ENCODE measurements at regions not wholly inside any gene's neighbourhood (a gene's known extent, or its start where the extent isn't known, plus 50 kb on each side); places are given as distances from the start of the nearest gene placed in this dataset.

DNA sequence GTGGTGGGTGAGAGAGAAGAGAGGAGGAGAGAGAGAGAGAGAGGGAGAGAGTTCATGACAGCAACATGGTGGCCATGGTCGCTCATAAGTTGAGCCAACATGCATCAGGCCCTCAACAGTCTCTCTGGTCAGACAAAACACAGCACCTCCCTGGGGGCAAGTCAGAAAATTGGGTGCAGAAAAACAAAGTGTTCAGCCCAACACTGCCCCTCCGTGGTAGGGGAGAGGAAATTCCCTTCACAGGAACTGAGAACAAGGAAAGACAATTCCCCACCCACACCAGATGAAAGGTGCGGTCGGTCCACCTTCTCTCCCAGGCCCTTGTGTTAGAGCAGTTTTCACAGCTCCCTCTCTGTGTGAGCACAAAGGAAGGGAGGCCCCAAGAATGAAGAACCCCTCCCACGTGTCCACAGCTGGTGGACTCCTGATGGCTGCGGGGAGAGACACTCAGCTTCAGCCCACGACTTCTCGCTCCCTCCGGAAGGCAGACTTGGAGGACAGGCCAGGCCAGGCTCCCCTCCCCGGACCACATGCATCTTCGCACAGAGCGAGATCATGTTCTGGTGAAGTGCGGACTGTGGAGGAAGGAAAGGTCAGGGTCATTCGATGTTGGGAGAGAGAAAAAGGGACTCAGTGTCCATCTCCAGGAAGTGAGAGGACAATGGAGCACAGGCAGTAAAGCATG lies 181.7 kb downstream of the ANAPC1 start:
- peak; percentile 22 for ATAC-seq

DNA sequence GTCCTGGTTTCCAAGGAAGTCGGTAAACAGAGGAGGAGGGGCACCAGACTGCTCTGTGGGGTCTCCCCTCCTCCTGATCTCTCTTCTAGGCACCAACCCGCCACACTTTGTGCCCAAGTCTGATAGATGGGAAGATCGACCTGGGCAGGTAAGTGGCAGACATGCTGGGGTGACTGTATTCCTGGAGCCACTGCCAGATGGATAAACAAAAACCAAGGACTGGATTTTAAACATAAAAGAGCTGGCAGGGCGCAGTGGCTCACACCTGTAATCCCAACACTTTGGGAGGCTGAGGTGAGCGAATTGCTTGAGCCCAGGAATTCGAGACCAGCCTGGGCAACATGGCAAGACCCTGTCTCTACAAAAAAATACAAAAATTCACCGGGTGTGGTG lies 181.2 kb downstream of the ANAPC1 start:
- ATAC-seq: no peak

- no peak for ATAC-seq
Measured at GRCh38 chr2:111703759-111704158, 180.2 kb downstream of the ANAPC1 start.

DNA sequence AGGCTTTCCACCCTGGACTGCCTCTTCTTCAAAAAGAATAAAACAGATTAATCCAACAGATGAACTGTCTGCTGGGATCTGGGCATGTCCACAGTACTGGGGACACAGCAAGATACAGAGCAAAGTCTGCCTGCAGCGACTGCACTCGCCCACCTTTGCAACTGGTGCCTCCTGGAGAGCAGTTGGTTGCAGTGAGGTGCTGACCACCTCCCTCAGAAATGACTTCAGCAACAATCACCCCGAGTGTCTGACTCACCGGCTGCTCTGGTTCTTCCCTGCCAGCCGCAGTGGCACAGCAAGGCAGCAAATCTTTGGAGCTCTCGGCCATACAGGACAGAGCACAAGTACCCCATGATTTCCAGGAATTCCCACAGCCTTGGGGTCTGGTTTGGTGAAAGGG lies 179.7 kb downstream of the ANAPC1 start:
- peak; percentile 16 for ATAC-seq

DNA sequence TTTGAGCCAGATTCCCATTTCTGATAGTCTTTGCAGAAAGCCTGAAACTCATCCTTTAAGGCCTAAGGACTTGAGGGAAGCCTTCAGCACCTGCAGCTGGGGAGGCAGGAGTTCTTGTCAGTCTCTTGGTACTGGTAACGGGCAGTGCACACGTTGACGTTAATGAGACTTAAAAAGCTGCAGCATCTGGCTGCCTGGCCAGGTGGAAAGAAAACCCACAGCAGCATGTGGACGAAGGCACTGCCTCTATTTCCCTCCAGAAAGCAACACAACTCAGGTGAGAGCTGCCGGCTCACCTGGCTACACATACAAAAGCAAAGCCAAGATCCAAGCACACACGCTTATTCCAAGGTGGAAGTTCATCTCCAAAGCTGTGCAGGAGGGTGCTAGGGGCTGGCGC lies 178.8 kb downstream of the ANAPC1 start:
- ATAC-seq: no peak

DNA sequence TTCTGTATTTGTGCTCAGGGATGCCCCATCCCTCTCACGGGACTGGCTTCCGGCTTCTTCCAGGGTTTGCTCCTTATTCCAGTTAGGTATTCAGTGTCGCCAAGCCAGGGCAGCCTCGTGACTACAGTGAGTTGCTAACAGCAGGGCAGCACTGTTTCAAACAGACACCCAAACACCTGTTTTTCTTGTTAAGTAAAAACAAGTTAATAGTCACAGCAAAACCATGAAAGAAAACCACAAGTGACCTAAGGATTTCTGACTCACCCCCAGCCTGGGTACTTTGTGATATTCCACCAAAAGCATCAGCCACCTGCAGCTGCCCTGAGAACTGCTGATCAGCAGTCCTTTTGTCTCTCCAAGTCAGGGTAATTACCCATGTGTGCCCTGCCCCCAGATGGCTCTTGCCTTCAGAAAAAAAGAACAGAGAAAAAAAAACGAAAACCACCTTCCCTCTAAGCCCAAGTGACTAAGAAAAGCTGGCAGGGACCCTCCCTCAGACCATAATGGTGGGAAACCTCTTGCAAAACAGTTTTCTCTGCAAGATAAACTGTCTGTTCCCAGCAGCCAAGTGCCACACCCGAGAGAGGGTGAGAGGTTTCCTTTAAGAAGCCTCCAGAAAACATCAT lies 178.2 kb downstream of the ANAPC1 start:
- ATAC-seq: peak; percentile 88

DNA sequence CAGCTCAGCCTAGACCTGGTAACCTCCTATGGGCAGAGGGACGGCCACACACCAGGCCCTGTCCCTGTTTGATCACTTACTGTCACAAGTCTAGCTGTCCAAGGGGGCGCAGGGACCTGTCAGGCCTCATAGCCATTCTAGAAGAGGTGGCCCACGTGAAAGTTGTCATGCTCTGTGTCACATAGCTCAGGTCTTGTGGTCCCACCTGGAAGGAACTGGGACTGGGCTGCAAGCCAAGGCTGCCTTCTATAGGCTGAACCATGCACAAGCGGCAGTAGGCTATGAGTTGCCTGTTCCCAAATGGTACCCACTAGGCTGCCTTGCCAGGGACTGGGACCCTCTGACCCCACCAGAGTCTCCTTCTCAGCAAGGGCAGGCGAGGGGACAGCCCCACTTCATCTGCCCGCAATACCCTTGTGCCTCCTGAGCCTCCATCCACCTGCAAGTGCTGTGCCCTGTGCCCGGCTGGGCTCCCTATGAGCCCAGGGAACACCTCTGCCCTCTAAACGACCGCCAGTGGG lies 177.5 kb downstream of the ANAPC1 start:
- ATAC-seq: peak; percentile 1

DNA sequence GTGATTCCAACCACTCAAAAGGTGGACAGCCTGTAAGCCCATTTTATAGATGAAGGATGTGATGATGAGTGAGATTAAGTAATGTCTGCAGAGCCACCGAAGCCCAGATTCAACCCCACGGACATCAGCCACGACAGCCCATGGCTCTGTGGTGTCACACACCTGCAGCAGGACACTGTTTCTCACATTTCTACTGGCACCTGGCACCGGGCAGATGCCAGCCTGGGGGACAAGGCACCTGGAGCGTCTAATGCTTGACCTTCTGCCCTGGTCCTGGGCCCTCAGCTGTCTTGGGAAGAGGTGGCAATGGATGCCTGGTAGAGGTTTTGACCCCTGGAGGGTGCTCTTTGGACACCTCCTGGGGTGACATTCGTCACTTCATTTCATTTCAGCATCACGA lies 176.3 kb downstream of the ANAPC1 start:
- ATAC-seq: no peak

GRCh38 chr2:111708476-111709180 lies 175.4 kb downstream of the ANAPC1 start:
- ATAC-seq: no peak

DNA sequence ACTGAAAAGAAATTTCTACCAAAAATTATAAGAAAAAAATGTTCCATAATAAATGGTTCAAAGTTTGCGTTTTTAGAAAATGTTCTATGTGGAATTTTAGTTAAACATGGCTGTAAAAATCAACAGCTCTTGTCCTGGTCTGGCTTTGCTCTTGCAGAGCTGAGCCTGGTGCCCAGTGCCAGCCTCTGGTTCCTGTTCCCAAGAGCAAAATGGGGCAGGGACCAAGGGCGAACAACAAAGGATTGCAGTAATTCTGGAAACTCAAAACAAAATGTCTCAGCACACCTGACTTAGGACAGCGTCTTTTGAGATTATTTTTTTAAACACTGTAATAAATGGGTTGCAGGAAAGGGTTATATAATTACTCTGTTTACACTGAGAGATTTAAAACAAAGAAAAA lies 174.7 kb downstream of the ANAPC1 start:
- ATAC-seq: no peak

- no peak for ATAC-seq
Measured at GRCh38 chr2:111710085-111710484, 173.9 kb downstream of the ANAPC1 start.

DNA sequence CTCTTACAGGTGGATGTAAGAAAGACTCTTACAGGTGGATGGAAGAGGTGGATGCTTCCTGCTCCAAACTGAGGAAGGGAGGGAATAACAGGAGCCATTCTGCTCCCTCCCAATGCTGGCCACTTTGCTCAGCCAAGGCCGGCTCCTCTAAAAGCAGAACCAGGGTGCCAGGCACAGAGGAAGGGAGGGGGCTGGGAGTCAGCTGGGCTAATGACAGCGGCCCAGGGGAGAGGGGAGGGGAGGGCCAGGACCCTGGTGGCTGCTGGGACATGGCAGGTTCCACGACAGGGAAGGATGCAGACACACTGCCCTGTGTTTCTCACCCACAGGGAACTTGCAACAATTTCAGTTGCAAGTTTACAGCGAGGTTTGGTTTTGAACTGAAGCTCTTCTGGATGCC lies 173.4 kb downstream of the ANAPC1 start:
- no peak for ATAC-seq

DNA sequence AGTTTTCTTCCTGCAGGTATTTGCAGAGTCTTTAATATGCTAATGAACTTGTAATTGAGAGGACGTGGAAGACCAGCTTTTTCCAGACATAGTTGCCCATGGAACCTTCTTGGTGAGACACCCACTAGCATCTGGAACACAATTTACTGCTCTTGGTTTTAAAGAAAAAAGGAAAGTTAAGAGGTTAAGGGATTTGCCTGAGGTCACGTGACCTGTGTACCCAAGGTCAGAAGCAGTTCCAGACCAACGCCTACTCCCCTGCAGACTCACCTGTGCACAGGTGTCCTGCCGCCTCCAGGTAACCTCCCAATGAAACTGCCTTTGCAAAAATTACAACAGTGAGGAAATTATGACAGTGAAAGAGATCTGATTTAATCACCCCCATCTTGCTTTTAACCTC lies 172.7 kb downstream of the ANAPC1 start:
- ATAC-seq: no peak

GRCh38 chr2:111712361-111712760 lies 171.6 kb downstream of the ANAPC1 start:
- no peak for ATAC-seq

DNA sequence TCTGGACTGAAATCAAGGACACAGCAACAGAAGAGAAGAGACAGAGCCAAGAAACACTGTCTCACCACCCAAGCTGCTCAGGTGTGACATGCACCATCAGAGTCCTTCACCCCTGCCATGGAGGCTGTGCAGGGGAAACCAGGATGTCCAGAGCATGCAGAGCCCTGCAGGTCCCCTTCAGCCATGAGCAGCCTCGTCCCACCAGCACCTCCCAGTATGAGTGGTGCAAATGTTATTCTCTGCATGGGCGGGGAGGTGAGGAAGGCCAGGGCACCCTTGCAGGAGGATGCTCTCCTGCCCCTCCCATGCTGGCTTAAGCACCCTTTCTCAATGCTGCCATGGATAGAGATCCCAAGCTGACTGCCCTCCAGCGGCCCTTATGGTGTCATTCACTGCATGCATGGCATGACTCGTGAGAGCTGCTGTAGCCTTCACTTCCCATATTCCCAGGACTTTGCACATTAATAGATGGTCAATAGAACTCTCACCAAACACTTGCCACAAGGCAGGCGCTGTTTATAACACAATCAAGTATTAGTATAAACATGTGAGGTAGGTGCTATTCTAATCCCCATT lies 171.0 kb downstream of the ANAPC1 start:
- ATAC-seq: peak; percentile 7

GRCh38 chr2:111715987-111716904 lies 167.7 kb downstream of the ANAPC1 start:
- no peak for ATAC-seq

- ATAC-seq: peak; percentile 38
Measured at GRCh38 chr2:111716905-111717775, 166.9 kb downstream of the ANAPC1 start.

Measured in esophagus mucosa (tissue), 1 donor.